Activated CD4-positive, alpha-beta T cell treated with anti-CD3 and anti-CD28 coated beads, Interleukin-2, amount 10 ng/mL, durations not matched to agents 24 days and 14 days (primary cell): ENCODE measurements at regions not wholly inside any gene's neighbourhood (a gene's known extent, or its start where the extent isn't known, plus 50 kb on each side); places are given as distances from the start of the nearest gene placed in this dataset.

Experiments
- DNase-seq: peaks from one replicate; pipeline ENCODE4 v3.0.0; 2022
- H3K27ac Mint-ChIP-seq: one replicate; pipeline ENCODE4 v1.8.0; 2022; ENCODE audit warnings: mild to moderate bottlenecking, mixed read lengths
- H3K27me3 Mint-ChIP-seq: one replicate; pipeline ENCODE4 v1.8.0; 2022; ENCODE audit warnings: mixed read lengths
- H3K36me3 Mint-ChIP-seq: one replicate; pipeline ENCODE4 v1.8.0; 2022; ENCODE audit warnings: low read depth, mild to moderate bottlenecking, mixed read lengths
- H3K4me1 Mint-ChIP-seq: one replicate; pipeline ENCODE4 v1.8.0; 2021; ENCODE audit warnings: mixed read lengths
- H3K4me3 Mint-ChIP-seq: one replicate; pipeline ENCODE4 v1.8.0; 2022; ENCODE audit warnings: mild to moderate bottlenecking, moderate library complexity, mixed read lengths
- H3K9me3 Mint-ChIP-seq: one replicate; pipeline ENCODE4 v1.8.0; 2021; ENCODE audit warnings: mixed read lengths
- intact Hi-C: fragments of 100-400 bp; cut with micrococcal nuclease; formaldehyde crosslinking; loops from one replicate; pipeline ENCODE4 v1.15.1; 2023

DNA sequence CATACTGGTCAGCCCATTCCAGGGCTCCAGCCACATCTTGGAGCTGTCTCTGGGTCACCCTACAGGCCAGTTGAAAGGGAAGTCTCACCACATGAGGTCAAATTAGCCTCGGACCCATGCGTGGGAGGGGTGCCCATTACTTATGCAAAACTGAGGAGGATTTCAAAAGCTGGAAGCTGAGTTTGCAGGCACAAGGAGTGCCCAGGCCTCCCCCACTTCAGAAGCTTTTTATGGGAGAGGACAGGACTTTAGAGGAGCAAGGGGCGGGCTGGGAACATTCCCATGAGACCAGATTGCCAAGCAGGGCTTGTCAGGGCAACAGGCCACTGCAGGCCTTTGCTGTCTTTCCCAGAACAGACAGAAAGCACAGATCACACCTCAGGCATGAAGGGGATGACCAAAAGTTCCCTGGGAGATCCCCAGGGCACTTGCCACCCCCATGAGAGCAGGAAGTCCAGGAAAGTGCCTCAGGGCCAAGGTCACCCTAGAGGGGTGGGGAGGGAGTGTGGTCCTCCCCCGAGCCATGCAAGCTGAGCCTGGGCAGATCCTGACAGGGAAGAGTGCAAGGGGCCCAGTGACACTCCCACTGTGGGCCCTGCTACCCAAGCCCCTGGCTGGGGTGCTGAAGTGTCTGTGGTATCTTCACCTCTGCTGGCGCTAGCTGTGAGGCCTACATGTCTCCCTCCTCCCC lies 267.7 kb downstream of the BCL11A start:
- Mint-ChIP-seq H3K9me3 (no peaks in the 10 kb centered on the region), H3K27ac (no peak overlapping the region), H3K36me3 (no peaks in the 10 kb centered on the region), H3K4me3 (no peak overlapping the region), H3K4me1 (no peaks in the 10 kb centered on the region), H3K27me3 (no peaks in the 10 kb centered on the region)
- no peak for DNase-seq
- intact Hi-C loops, result no loop called here

GRCh38 chr2:60283626-60284025 lies 269.8 kb downstream of the BCL11A start:
- Mint-ChIP-seq H3K36me3 (no peaks in the 10 kb centered on the region), H3K27ac (no peak overlapping the region), H3K4me1 (no peaks in the 10 kb centered on the region), H3K9me3 (no peaks in the 10 kb centered on the region), H3K27me3 (no peaks in the 10 kb centered on the region), H3K4me3 (no peak overlapping the region)
- no peak for DNase-seq
- intact Hi-C loops, result no loop called here

- Mint-ChIP-seq H3K9me3 (no peaks in the 10 kb centered on the region), H3K36me3 (no peaks in the 10 kb centered on the region), H3K27ac (no peak overlapping the region), H3K27me3 (no peaks in the 10 kb centered on the region), H3K4me3 (no peak overlapping the region), H3K4me1 (no peaks in the 10 kb centered on the region)
- DNase-seq, result no peak
- intact Hi-C loops, result no loop called here
Observed at GRCh38 chr2:60282886-60283285, 270.6 kb downstream of the BCL11A start.

DNA sequence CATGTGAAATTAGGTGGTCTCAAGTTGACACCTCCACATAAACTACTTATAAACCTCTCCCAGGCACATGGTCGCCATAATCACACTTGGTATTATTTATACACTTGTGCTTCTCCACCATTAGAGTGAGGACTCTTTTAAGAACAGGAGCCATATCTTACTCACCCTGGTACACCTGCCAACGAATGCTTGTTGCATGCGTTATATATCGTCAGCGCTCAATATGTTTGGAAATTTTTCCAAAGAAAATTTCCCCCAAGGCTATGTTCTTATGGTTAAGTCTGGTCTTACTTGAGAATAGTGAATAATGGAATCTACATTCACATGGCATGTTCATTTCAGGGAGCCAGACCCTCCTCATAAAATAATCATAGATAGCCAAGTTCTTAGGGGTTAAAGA lies 271.7 kb downstream of the BCL11A start:
- intact Hi-C loops, result no loop called here
- no peak for DNase-seq
- Mint-ChIP-seq H3K4me1 (no peaks in the 10 kb centered on the region), H3K9me3 (no peaks in the 10 kb centered on the region), H3K27ac (no peak overlapping the region), H3K4me3 (no peak overlapping the region), H3K27me3 (no peaks in the 10 kb centered on the region), H3K36me3 (no peaks in the 10 kb centered on the region)

- Mint-ChIP-seq H3K36me3 (no peaks in the 10 kb centered on the region), H3K27ac (no peak overlapping the region), H3K9me3 (no peaks in the 10 kb centered on the region), H3K27me3 (no peaks in the 10 kb centered on the region), H3K4me1 (no peaks in the 10 kb centered on the region), H3K4me3 (no peak overlapping the region)
- intact Hi-C loops, result no loop called here
- no peak for DNase-seq
Observed at GRCh38 chr2:60280238-60280637, 273.2 kb downstream of the BCL11A start.

- intact Hi-C loops, result no loop called here
- no peaks in the 10 kb centered on the region for H3K27me3 Mint-ChIP-seq
- DNase-seq, result no peak
- H3K4me3 Mint-ChIP-seq, result no peak overlapping the region
- no peak overlapping the region for H3K27ac Mint-ChIP-seq
- H3K9me3 Mint-ChIP-seq, result no peaks in the 10 kb centered on the region
- H3K4me1 Mint-ChIP-seq, result no peaks in the 10 kb centered on the region
- H3K36me3 Mint-ChIP-seq, result no peaks in the 10 kb centered on the region
Observed at GRCh38 chr2:60278906-60279305, 274.5 kb downstream of the BCL11A start.

DNA sequence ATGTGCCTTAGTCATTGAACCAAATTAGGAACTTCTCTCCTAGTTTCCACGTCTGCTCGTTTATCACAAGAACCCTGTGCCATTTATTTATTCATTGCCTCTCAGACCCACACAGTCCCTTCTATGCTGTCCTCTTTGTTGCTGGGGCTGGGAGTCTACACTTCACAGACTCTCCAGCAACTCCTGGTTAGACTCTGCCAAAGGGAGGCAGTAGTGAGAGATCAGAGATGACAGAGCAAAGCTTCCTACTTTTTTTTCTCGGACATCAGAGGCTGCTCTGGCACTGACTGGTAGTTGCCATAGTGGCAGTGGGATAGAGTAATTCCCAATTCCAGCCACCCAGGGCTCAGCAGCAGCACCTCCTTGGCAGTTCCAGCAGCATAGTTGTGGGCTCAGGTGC lies 277.5 kb downstream of the BCL11A start:
- Mint-ChIP-seq H3K9me3 (no peaks in the 10 kb centered on the region), H3K4me1 (no peaks in the 10 kb centered on the region), H3K27ac (no peak overlapping the region), H3K4me3 (no peak overlapping the region), H3K36me3 (no peaks in the 10 kb centered on the region), H3K27me3 (no peaks in the 10 kb centered on the region)
- intact Hi-C loops, result no loop called here
- no peak for DNase-seq

- H3K27ac Mint-ChIP-seq, result no peak overlapping the region
- H3K9me3 Mint-ChIP-seq, result no peaks in the 10 kb centered on the region
- no peaks in the 10 kb centered on the region for H3K36me3 Mint-ChIP-seq
- DNase-seq, result no peak
- H3K4me3 Mint-ChIP-seq, result no peak overlapping the region
- no peaks in the 10 kb centered on the region for H3K27me3 Mint-ChIP-seq
- no peaks in the 10 kb centered on the region for H3K4me1 Mint-ChIP-seq
- intact Hi-C loops, result no loop called here
Observed at GRCh38 chr2:60273836-60274235, 279.6 kb downstream of the BCL11A start.

DNA sequence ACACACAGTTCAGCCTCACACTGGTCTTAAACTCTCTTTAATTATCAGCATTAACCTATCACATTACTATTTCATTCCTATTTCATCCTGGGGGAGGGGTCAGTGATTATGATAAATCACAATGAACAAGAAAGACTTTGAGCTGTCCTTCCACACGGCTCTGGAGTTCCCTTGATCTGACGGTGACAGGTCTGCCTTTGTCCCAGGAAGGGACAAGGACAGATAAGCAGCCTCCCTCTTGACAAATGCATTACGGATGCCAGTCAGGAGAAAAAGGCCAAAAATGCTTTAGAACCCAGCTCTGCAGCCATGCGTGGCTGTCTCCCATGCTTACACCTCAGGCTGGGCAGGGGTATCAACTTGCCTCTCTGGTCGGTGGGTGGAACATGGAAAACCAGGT lies 281.7 kb downstream of the BCL11A start:
- Mint-ChIP-seq H3K4me3 (no peak overlapping the region), H3K36me3 (no peaks in the 10 kb centered on the region), H3K9me3 (no peaks in the 10 kb centered on the region), H3K27me3 (no peaks in the 10 kb centered on the region), H3K27ac (no peak overlapping the region), H3K4me1 (no peaks in the 10 kb centered on the region)
- no peak for DNase-seq
- intact Hi-C loops, result no loop called here

DNA sequence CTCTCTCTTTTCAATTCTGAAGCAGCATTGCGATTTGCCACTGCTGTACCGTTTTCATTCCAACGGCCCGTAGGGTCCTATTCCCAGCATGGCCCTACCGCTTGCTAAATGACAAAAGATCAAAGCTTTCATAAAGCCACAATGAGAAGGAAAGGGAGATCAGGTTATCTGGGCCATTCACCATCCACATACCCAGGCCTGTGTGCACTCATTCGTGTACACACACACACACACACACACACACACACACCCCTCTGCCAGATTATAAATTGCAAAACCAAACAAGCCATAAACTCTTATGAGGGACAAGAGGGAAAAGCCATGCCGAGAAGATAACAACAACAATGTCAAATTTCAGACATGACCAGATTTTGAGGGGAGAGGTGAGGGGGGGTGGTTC lies 282.3 kb downstream of the BCL11A start:
- no peak overlapping the region for H3K4me3 Mint-ChIP-seq
- H3K9me3 Mint-ChIP-seq, result no peaks in the 10 kb centered on the region
- no peak for DNase-seq
- no peaks in the 10 kb centered on the region for H3K4me1 Mint-ChIP-seq
- no peaks in the 10 kb centered on the region for H3K27me3 Mint-ChIP-seq
- intact Hi-C loops, result no loop called here
- H3K27ac Mint-ChIP-seq, result no peak overlapping the region
- H3K36me3 Mint-ChIP-seq, result no peaks in the 10 kb centered on the region

- no peak overlapping the region for H3K4me3 Mint-ChIP-seq
- no peaks in the 10 kb centered on the region for H3K4me1 Mint-ChIP-seq
- H3K27ac Mint-ChIP-seq, result no peak overlapping the region
- H3K27me3 Mint-ChIP-seq, result no peaks in the 10 kb centered on the region
- intact Hi-C loops, result no loop called here
- no peaks in the 10 kb centered on the region for H3K36me3 Mint-ChIP-seq
- peaks cover 9% of the 10 kb centered on the region for H3K9me3 Mint-ChIP-seq
- no peak for DNase-seq
Observed at GRCh38 chr2:60268661-60269060, 284.8 kb downstream of the BCL11A start.

DNA sequence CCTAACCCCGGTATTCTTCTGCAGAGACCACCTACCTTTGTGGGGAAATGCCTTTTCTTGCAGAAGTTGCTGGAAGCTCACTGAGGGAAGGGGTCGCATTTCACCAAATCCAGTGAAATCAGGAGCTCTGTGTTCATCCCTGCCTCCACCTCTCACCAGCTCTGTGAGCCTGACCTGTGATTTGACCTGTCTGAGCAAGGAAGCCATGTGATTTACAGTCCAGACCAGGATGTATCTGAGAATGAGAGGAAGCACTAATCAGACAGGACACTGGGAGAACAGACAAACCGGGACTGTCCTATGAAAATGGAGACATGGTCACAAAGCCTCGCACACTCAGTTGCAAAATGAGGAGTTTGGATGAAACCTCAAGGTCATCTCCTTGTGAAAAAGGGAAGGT lies 285.4 kb downstream of the BCL11A start:
- Mint-ChIP-seq H3K36me3 (no peaks in the 10 kb centered on the region), H3K27me3 (no peaks in the 10 kb centered on the region), H3K9me3 (peaks cover 9% of the 10 kb centered on the region), H3K27ac (no peak overlapping the region), H3K4me1 (no peaks in the 10 kb centered on the region), H3K4me3 (no peak overlapping the region)
- intact Hi-C loops, result no loop called here
- no peak for DNase-seq

GRCh38 chr2:60267122-60267521 lies 286.3 kb downstream of the BCL11A start:
- no peak overlapping the region for H3K4me3 Mint-ChIP-seq
- H3K36me3 Mint-ChIP-seq, result no peaks in the 10 kb centered on the region
- intact Hi-C loops, result no loop called here
- DNase-seq, result no peak
- no peak overlapping the region for H3K27ac Mint-ChIP-seq
- H3K27me3 Mint-ChIP-seq, result no peaks in the 10 kb centered on the region
- no peaks in the 10 kb centered on the region for H3K4me1 Mint-ChIP-seq
- peaks cover 9% of the 10 kb centered on the region for H3K9me3 Mint-ChIP-seq

DNA sequence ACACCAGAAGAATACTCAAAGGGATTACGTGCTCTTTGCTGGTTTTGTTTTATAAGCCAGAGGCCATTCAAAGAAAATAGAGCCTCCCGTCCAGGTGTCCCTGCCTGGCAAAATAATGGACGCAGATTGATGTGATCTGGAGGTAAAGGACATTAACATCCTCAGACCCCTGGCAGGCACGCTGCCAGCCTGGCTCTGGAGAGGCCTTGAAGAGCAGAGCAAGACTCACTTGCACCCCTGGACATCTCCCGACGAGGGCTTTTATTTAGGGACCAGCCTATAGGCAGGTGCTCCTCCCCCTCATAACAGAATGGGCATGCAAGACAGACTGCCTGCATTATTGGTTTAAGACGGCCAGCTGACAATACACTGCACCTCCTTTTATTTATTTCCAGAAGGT lies 291.3 kb downstream of the BCL11A start:
- no peaks in the 10 kb centered on the region for H3K4me1 Mint-ChIP-seq
- no peak overlapping the region for H3K27ac Mint-ChIP-seq
- H3K9me3 Mint-ChIP-seq, result peaks cover 9% of the 10 kb centered on the region
- no peaks in the 10 kb centered on the region for H3K36me3 Mint-ChIP-seq
- intact Hi-C loops, result no loop called here
- H3K4me3 Mint-ChIP-seq, result no peak overlapping the region
- DNase-seq, result no peak
- no peaks in the 10 kb centered on the region for H3K27me3 Mint-ChIP-seq

DNA sequence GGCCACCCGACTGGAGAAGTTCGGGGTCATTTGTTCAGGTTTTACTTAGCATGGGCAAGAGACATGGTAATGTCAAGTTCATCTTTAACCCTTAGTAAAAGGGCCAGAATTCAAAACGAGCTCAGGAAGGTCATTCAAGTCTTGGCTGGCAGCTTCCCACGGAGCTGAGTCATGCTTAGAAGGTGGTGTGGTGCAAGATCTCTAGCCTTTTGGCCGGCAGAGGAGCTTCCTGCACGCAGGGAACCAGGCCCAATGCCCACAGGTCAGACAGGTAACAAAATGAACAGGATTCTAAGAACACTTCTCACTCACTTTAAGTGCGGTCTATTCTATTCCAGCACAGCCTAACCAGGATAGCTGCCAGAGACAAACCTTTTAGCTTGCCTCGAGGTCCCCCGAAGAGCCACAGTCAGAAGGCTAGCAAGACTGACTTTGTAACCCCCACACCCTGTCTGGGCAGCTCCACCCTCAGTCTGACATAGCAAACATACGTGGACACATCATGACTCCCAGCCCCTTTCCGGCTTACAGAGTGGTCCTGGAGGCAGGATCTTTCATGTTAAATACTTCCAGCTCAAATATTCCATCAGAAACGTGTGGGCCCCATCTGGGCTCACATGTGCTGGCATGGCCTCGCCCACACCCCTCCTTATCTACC lies 292.7 kb downstream of the BCL11A start:
- Mint-ChIP-seq H3K4me3 (no peak overlapping the region), H3K27ac (no peak overlapping the region), H3K27me3 (no peaks in the 10 kb centered on the region), H3K9me3 (peaks cover 9% of the 10 kb centered on the region), H3K4me1 (no peaks in the 10 kb centered on the region), H3K36me3 (no peaks in the 10 kb centered on the region)
- intact Hi-C loops, result no loop called here
- DNase-seq, result no peak
